Keratinocyte (primary cell): ENCODE measurements at regions not wholly inside any gene's neighbourhood (a gene's known extent, or its start where the extent isn't known, plus 50 kb on each side); places are given as distances from the start of the nearest gene placed in this dataset.

Experiments
- DNase-seq: peaks from one replicate; pipeline ENCODE4 v3.0.0-alpha.2; 2011; ENCODE audit warnings: low read depth, missing footprints, low spot score
- FAIRE-seq: peaks from 2 replicates; lab custom pipeline; 2011; peaks lifted over from hg19 to GRCh38; lab: Jason Lieb, UNC
- H2AFZ ChIP-seq: 2 replicates; pipeline ENCODE4 v1.6.0; 2012; ENCODE audit warnings: low read length, control low read depth, inconsistent platforms; ENCODE audit not compliant: control insufficient read depth
- H3K27ac ChIP-seq: 2 replicates; pipeline ENCODE4 v1.5.1; 2011; ENCODE audit warnings: low read length; ENCODE audit not compliant: control insufficient read depth, insufficient read depth
- H3K27me3 ChIP-seq: 3 replicates; pipeline ENCODE4 v1.6.0; 2011; ENCODE audit warnings: low read length; ENCODE audit not compliant: control insufficient read depth, insufficient read depth; ENCODE audit errors: extremely low read depth
- H3K36me3 ChIP-seq, 2 experiments: 2 replicates in 1 of 2; 3 replicates in 1 of 2; pipeline ENCODE4 v1.5.1; 2011; ENCODE audit warnings: low read length in 2 of 2, mild to moderate bottlenecking in 1 of 2; ENCODE audit not compliant: control insufficient read depth in 2 of 2, insufficient read depth in 2 of 2; ENCODE audit errors: extremely low read depth in 1 of 2
- H3K4me1 ChIP-seq: 3 replicates; pipeline ENCODE4 v1.5.1; 2011; ENCODE audit warnings: low read length; ENCODE audit not compliant: control insufficient read depth, insufficient read depth; ENCODE audit errors: extremely low read depth
- H3K4me2 ChIP-seq: 3 replicates; pipeline ENCODE4 v1.6.0; 2011; ENCODE audit warnings: low read depth, low read length; ENCODE audit not compliant: control insufficient read depth, insufficient read depth; ENCODE audit errors: extremely low read depth
- H3K4me3 ChIP-seq, 3 experiments: fragments of 200-600 bp in 1 of 3; sonication (generic) in 1 of 3; 2 replicates in 2 of 3; 3 replicates in 1 of 3; pipeline ENCODE4 v1.5.1; 2011 to 2016; ENCODE audit warnings: low read length in 3 of 3, mild to moderate bottlenecking in 3 of 3, control low read depth in 2 of 3, inconsistent platforms in 1 of 3, low read depth in 1 of 3, mixed read lengths in 1 of 3, mixed run types in 1 of 3, moderate library complexity in 1 of 3; ENCODE audit not compliant: control insufficient read depth in 2 of 3, insufficient read depth in 2 of 3; ENCODE audit errors: extremely low read depth in 1 of 3
- H3K79me2 ChIP-seq: 2 replicates; pipeline ENCODE4 v1.6.0; 2012; ENCODE audit warnings: low read length; ENCODE audit not compliant: control insufficient read depth, insufficient read depth
- H3K9ac ChIP-seq: 3 replicates; pipeline ENCODE4 v1.6.0; 2011; ENCODE audit warnings: low read length; ENCODE audit not compliant: control insufficient read depth, insufficient read depth; ENCODE audit errors: extremely low read depth
- H3K9me1 ChIP-seq: 3 replicates; pipeline ENCODE4 v1.6.0; 2011; ENCODE audit warnings: low read length; ENCODE audit not compliant: control insufficient read depth, insufficient read depth; ENCODE audit errors: extremely low read depth
- H3K9me3 ChIP-seq: 2 replicates; pipeline ENCODE4 v1.5.1; 2012; ENCODE audit warnings: low read depth, low read length; ENCODE audit not compliant: control insufficient read depth
- H4K20me1 ChIP-seq: 3 replicates; pipeline ENCODE4 v1.6.0; 2011; ENCODE audit warnings: low read length; ENCODE audit not compliant: control insufficient read depth, insufficient read depth; ENCODE audit errors: extremely low read depth
- EZH2 ChIP-seq: IDR thresholded peaks from one replicate; pipeline ENCODE4 v1.6.1; 2012; ENCODE audit warnings: inconsistent platforms, mild to moderate bottlenecking, low read length, moderate library complexity
- dilution Hi-C: fragments of 300-500 bp; cut with MboI; formaldehyde crosslinking; loops from one replicate; pipeline ENCODE4 v1.7.0; 2020; ENCODE audit warnings: low sequenced_read_pairs; ENCODE audit not compliant: extremely low pct_ligation_motif_present
- TF ChIP-seq, protein P1 (sequence below), 3 experiments: IDR thresholded peaks in 1 of 3; conservative IDR thresholded peaks in 1 of 3; optimal IDR thresholded peaks in 1 of 3; 2 replicates in 2 of 3; 3 replicates in 1 of 3; pipeline versions ENCODE3 to v1.5.1; 2011; ENCODE audit warnings: low read length in 3 of 3, mild to moderate bottlenecking in 3 of 3, moderate library complexity in 2 of 3, control low read depth in 1 of 3, inconsistent platforms in 1 of 3; ENCODE audit not compliant: insufficient read depth in 2 of 3; ENCODE audit errors: extremely low read depth in 1 of 3

DNA sequence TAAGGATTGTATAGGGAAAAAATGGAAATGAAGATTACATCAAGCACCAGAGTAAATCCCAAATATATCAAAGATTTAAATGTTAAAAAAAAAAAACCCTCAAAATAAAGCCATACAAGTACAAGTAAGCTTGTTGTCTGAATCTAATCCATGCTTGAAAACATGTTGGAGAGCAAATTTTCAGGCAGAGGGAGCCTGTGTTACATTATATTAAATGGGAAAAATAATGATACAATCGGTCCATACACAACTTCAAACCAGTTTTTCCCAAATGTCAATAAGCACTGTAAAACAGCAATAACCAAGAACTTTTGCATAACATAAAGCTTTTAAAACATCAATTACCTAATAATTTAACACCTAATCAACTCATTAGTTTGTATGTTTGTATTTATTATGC is 949.4 kb upstream of the ADGRL4 start:
- FAIRE-seq (no peak), DNase-seq (no peak)
- no peak for TF ChIP-seq EZH2
- TF ChIP-seq, protein P1, sequence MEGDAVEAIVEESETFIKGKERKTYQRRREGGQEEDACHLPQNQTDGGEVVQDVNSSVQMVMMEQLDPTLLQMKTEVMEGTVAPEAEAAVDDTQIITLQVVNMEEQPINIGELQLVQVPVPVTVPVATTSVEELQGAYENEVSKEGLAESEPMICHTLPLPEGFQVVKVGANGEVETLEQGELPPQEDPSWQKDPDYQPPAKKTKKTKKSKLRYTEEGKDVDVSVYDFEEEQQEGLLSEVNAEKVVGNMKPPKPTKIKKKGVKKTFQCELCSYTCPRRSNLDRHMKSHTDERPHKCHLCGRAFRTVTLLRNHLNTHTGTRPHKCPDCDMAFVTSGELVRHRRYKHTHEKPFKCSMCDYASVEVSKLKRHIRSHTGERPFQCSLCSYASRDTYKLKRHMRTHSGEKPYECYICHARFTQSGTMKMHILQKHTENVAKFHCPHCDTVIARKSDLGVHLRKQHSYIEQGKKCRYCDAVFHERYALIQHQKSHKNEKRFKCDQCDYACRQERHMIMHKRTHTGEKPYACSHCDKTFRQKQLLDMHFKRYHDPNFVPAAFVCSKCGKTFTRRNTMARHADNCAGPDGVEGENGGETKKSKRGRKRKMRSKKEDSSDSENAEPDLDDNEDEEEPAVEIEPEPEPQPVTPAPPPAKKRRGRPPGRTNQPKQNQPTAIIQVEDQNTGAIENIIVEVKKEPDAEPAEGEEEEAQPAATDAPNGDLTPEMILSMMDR (optimal IDR thresholded peaks at IDR 0.05 in 1 of 3, IDR thresholded peaks at IDR 0.05 in 1 of 3, conservative IDR thresholded peaks at IDR 0.05 in 1 of 3; ENCODE audit: extremely low read depth in 1 of 3, insufficient read depth in 2 of 3, low read length in 3 of 3) = no peak
- Histone ChIP-seq H3K4me3 (no peak overlapping the region), H3K27me3 (no peaks in the 10 kb centered on the region), H3K27ac (no peak overlapping the region), H3K79me2 (no peaks in the 10 kb centered on the region), H4K20me1 (no peaks in the 10 kb centered on the region), H3K4me2 (no peak overlapping the region), H2AFZ (no peak overlapping the region), H3K9me3 (no peaks in the 10 kb centered on the region), H3K9ac (no peak overlapping the region), H3K36me3 (no peaks in the 10 kb centered on the region), H3K9me1 (no peaks in the 10 kb centered on the region), H3K4me1 (no peaks in the 10 kb centered on the region)
- dilution Hi-C loops = no loop called here

DNA sequence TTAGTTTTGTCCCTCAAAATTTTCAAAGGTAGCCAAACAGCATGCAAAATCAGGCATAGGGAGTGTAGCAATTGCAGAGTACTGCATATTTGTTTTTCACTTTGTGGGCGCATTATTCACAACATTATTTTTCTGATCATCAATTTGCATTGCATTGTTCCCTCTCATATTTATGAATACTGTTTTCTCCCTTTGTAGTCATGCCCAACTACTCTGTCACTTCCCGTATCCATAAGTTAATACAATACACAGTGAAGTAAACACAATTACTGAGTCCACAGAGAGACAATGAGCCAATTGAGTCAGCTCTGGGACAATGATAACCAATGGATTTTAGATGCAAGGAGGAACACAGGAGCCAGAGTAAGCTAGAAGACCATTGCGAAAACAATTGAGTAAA is 944.0 kb upstream of the ADGRL4 start:
- H3K9me3 ChIP-seq = no peaks in the 10 kb centered on the region
- no peak for DNase-seq
- H4K20me1 ChIP-seq = no peaks in the 10 kb centered on the region
- no peak for FAIRE-seq
- dilution Hi-C loops = no loop called here
- no peaks in the 10 kb centered on the region for H3K4me1 ChIP-seq
- H3K27ac ChIP-seq = no peak overlapping the region
- no peaks in the 10 kb centered on the region for H3K9me1 ChIP-seq
- no peak overlapping the region for H2AFZ ChIP-seq
- H3K4me3 ChIP-seq = no peak overlapping the region
- no peaks in the 10 kb centered on the region for H3K36me3 ChIP-seq
- H3K9ac ChIP-seq = no peak overlapping the region
- H3K27me3 ChIP-seq = no peaks in the 10 kb centered on the region
- no peak overlapping the region for H3K4me2 ChIP-seq
- H3K79me2 ChIP-seq = no peaks in the 10 kb centered on the region
- TF ChIP-seq, protein P1 (optimal IDR thresholded peaks at IDR 0.05 in 1 of 3, IDR thresholded peaks at IDR 0.05 in 1 of 3, conservative IDR thresholded peaks at IDR 0.05 in 1 of 3; ENCODE audit: extremely low read depth in 1 of 3, insufficient read depth in 2 of 3, low read length in 3 of 3) = no peak
- TF ChIP-seq EZH2 = no peak
